ENCODE measurements at regions not wholly inside any gene's neighbourhood (a gene's known extent, or its start where the extent isn't known, plus 50 kb on each side); places are given as distances from the start of the nearest gene placed in this dataset.

GRCh38 chr7:45986355-45987298 lies 65.6 kb upstream of the IGFBP3 start:
- DNase-seq = no peak

GRCh38 chr7:45985902-45986301 lies 64.8 kb upstream of the IGFBP3 start:
- no peak for DNase-seq

DNA sequence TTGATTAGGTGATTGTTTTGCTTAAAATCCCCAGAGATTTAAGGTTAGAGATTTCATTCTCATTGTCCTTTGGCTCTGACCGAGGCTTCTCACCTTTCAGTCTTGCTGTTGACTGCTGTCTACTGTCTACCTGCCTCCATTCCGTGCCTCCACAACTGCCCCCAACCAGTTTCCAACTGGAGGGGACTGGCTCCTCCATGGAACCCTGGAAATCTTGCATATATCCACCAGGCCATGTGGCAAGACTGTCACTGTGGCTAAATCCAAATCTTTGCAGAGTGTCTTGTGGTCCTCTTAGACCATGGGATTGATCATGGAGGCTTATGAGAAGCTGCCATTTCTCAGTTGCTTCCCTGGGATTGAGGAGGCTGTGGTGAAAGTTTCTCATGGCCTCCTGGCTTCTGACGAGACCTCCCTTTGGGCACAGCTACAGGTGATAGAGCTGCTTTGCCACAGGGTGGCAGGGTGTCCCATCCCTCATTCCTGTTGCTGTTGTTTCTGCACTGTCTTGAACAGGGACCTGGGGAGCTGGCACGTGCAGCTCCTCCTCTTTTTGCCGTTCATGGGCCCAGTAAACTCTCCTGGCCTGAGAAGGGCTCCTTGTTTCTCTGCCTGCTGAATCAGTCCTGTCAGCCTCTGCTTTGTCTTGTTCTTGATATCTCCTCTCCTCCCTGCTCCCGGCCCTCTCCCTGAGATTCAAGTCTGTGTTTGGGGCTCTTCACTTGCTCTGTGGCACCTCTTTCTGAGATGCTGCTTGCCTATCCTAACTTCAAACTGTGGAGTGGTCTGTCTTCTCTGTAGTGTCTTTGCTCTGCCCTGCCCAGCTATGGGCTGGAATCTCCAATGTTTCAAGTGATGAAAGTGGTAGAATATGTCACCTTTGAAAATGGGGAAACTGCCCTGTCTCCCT lies 63.6 kb upstream of the IGFBP3 start:
- DNase-seq = no peak

DNA sequence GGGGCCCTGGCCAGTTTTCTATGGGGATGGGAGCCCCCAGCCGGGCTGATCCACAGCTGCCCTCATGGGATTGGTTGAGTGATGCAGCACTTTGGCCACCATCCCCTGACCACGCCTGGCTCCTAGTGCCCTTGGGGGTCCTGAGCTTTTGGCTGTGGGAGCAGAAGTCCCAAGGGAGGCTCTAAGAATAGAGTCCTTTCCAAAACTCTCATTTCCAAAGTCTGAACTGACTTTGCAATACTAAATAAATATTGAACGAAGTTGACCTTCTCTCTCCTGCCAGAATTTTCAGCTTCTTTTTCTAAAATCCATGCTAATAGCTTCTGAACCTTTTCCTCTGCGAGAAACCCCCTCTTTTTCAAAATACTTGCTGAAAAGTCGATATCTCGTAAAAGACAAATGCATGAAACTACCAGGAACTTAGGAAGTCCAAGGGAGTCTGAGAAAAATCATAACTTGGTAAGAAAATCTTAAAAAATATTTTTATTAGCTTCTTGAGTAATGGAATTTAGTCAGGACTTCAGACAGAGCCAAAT lies 62.7 kb upstream of the IGFBP3 start:
- DNase-seq = no peak

DNA sequence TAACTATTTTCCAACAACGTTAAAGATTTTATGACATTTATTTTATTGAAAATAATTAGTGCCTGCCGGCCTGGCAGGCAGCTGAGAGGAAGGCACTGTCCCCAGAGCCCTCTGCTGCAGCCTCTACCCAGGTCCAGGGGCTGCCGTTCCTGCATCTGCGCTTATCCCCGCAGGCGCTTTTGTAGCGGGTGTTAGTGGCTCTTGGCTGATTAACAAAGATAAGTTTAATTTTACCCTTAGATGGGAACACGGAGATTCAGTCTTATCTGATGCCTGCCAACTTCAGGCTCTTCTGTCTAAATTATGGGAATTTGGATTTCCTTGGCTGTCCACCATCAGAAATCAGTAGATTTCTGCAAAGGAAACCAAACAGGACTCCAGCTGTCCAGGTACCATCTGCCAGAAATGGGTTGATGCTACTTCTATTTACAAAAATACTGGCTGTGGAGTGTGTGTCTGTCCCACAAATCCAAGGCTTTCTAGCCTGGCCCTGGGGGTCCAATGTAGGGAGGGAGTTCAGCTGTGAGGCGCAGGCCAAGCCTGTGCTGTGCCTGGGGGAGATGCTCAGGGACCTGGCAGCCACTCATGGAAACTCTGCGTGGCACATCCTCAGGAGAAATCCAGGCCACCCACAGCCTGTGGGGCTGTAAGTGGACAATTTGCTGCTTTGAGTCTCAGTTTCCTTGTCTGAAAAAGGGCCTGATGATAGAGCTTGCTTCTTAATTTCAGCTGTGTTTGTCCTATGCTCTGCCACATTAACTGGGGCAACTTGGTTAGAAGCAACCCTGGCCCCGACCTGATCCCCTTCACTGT lies 62.0 kb upstream of the IGFBP3 start:
- DNase-seq = no peak

- no peak for DNase-seq
Observed at GRCh38 chr7:45982132-45982531, 61.1 kb upstream of the IGFBP3 start.

DNA sequence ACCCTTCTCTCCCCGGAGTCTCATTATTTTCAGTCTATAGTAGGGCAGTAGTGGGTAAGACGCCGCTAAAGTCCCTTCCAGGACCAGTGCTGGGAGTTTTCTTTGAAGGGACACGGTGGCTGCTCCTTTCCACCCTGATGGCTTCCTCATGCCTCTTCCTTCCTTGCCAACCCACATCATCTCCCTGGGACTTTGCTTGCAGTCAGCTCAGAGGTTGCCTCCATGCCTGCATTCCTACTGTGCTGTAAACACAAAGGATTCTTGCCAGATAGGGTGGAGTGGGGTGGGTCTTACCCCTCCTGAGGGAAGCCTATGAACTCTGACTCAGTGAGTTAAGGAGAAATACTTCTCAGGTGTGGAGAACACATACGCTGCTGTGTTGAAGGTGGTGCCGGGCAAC lies 59.9 kb upstream of the IGFBP3 start:
- DNase-seq = no peak

- no peak for DNase-seq
Observed at GRCh38 chr7:45980181-45980905, 59.3 kb upstream of the IGFBP3 start.

GRCh38 chr7:45979275-45980180 lies 58.5 kb upstream of the IGFBP3 start:
- no peak for DNase-seq

DNA sequence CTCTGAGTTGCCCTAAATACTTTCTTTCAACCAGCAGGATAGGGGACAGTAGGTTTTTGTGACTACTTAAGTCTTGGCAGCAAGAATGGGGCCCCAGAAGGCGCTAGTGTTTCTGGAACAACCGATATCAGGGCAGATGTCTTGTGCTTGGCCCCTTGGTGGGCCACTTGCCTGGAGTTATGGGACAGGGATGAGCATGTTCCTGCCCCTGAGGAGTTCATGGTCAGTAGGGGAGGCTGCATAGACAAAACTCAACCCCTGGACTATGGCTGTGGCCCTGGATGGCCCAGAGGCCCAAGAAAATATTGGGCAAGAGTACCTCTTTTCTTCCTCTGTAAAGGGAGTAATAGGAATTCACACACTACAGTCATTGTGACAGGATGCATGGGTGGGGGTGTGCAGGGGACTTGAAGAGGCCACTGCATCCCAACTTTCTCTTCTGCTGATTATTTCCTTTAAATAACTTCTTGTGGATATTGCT lies 57.7 kb upstream of the IGFBP3 start:
- DNase-seq = no peak

- no peak for DNase-seq
Observed at GRCh38 chr7:45978010-45978681, 57.1 kb upstream of the IGFBP3 start.

DNA sequence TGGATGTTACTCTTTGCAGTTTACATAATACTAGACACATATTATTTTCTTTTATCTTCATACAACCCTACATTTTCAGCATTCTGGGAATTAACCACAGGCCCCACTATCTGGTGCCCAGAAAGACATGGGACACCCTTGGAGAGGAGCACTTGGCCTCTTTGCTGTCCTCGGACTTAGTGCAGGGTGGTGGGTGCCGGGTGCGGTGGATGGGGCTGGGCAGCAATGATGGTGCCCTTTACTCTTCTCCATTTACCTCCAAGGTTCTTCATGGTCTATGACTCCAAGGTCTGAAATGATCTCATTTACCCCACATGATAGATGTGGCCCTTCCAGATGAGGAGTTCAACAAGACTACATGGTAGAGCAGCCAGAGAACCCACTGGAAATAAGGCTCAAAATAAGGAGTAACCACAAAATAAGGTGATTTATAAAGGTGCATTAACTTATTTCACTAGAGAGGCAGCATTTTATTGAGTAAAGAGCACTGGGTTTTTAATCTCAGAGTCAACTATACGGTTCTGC lies 56.2 kb upstream of the IGFBP3 start:
- DNase-seq = no peak

DNA sequence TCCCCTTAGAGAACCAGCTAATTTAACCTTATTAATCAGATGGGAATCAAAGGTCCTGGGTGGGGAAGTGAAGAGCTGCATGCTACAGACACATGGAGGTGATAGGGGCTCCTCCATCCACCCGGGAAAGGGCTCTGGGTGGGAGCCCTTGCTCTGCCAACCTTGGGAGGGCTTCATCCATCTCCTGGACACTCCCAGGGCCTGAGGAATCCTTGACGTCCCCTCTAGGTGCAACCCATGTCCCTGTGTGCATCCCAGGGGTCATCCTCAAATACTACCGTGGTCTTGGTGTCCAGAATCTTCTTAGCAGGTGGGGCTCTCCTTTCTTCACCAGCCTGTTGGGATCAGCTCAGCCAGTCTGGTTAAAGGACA lies 55.4 kb upstream of the IGFBP3 start:
- no peak for DNase-seq

DNA sequence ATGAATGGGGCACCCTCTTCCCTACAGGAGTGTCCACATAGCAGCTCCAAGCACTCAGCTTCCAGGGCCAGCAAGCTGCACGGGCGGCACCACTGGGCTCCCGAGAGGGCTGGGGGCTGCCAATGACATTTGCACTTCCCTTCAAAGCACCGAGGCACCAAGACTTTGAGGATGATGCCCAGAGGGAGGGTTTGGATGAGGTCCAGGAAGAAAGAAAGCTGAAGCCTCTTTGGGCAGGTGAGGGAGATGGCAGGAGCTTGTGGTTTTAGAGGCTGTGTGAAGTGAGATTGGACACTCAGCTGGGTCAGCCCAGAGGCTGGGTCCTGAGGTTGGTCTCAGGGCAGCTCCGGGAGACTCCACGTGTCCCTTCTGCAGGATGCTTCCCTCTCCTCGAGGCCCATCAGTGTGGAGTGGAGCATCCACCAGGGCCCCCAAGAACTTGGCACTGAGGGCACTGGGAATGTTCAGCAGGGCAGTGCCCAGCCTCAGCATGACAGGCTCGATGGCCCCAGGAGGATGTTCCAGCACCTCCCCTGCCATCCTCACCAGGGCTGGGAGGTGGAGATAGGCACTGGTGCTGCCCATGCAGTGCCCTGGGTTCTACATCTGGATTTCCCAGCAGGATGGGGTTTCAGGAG lies 54.9 kb upstream of the IGFBP3 start:
- DNase-seq = no peak

DNA sequence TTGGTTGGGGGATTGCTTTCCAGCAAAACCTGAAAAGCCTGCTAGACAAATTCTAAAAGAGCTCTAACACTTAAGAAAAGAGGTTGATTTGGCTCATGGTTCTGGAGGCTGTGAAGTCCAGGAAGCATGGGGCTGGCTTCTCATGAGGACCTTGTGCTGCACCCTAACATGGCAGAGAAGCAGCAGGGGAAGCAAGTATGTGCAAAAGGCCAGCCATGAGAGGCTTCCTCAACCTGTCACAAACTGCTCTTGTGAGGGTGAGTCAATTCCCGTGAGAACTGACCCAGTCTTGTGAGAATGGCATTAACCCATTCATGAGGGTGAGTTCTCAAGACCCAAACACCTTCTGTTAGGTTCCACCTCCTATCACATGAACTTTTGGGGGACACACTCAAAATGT lies 54.3 kb upstream of the IGFBP3 start:
- DNase-seq = no peak

GRCh38 chr7:45974540-45975360 lies 53.7 kb upstream of the IGFBP3 start:
- DNase-seq = no peak

DNA sequence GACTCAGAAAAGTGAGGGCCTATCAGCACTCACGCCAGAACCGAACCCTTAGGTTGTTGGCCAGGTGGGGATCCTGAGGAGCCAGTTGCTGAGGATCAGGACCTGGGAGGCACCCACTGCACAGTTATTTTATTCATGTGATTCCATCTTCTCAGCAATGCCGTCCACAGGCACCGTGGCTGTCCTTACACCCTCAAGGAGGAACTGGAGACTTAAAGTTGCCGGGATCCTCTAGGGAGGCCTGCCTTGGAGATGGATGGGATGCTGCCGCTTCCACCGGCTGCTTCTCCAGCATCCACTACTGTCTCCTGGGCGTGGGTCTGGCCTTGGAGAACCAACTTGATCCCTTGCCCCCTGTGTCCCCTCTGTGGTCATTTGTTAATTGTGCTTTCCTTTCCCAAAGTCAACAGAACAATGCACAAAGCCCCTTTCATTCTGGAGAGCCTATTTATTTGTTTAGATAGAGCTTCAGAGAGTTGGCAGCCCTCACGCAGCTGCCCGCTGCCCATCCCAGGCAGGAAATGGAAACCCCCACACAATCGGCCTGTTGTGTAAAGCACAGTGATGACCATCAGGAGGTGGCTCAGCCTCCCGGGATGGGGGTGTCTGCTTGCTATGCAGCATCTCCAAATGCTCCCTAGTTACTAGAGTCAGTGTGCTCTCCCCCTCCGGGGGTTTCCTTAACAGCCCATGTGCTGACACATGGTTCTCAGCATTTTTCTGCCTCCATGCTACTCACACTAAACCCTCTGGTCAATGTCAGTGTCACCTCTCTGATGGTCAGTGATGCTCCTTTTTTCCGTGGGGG lies 52.9 kb upstream of the IGFBP3 start:
- no peak for DNase-seq

Data from CD4-positive, alpha-beta T cell treated with Interferon alpha-2 for 1 hour (primary cell).